Gastroesophageal sphincter (tissue), 3 donors: ENCODE measurements at regions not wholly inside any gene's neighbourhood (a gene's known extent, or its start where the extent isn't known, plus 50 kb on each side); places are given as distances from the start of the nearest gene placed in this dataset.

Experiments
- EP300 ChIP-seq: sonication (generic); formaldehyde crosslinking; IDR thresholded peaks from one replicate; pipeline ENCODE4 v1.6.1; 2017; ENCODE audit warnings: antibody characterized with exemption, mild to moderate bottlenecking
- POLR2A ChIP-seq, 2 donors: fragments of 450-650 bp; IDR thresholded peaks; one replicate each; pipeline ENCODE4 v1.6.1; 2017; ENCODE audit warnings: antibody characterized with exemption in 2 of 2, mild to moderate bottlenecking in 2 of 2, moderate library complexity in 1 of 2
- POLR2AphosphoS5 ChIP-seq: sonication (generic); formaldehyde crosslinking; IDR thresholded peaks from one replicate; pipeline ENCODE4 v1.6.1; 2017; ENCODE audit warnings: antibody characterized with exemption
- TF ChIP-seq, protein P1 (sequence below), 4 experiments: fragments of 200-600 bp in 2 of 4; fragments of 450-650 bp in 2 of 4; sonication (generic) in 1 of 4; IDR thresholded peaks; one replicate each; pipeline ENCODE4 v1.5.1; 2017 to 2019; ENCODE audit warnings: antibody characterized with exemption in 4 of 4, mild to moderate bottlenecking in 2 of 4, moderate library complexity in 2 of 4

DNA sequence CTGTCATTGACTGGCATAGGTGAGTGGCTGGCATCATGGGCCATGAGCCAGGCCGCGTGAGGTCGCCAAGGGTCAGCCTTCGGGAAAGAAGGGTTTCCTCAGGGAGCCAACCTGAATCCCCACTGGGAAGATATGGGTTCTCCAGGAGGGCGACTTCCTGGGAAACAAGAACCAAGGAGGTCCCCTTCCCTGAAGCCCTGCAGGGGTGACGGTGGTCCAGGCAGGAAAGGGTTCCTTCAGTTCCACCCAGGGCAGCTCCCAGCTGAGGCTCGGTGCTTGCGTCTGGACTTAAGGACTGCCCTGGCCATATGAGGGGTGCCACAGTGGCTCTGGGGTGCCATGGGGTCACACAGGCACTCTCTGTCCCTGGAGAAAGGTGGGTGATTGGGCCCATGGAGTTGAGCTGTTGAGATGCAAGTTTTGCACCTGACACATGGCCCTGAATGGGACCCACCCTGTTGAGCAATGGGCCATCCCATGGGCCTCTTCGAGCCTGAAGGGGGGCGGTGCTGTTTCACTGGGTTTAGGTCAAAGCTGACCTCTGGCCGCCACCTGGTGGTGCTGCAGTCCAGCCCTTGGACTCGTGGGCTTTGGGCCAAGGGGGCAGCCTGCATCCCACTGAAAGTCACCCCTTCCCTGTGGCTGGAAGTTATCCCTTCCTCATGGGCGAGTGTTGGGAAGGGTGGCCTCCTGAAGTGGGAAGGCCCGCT is 228.1 kb downstream of the SNRPN start:
- TF ChIP-seq, protein P1, sequence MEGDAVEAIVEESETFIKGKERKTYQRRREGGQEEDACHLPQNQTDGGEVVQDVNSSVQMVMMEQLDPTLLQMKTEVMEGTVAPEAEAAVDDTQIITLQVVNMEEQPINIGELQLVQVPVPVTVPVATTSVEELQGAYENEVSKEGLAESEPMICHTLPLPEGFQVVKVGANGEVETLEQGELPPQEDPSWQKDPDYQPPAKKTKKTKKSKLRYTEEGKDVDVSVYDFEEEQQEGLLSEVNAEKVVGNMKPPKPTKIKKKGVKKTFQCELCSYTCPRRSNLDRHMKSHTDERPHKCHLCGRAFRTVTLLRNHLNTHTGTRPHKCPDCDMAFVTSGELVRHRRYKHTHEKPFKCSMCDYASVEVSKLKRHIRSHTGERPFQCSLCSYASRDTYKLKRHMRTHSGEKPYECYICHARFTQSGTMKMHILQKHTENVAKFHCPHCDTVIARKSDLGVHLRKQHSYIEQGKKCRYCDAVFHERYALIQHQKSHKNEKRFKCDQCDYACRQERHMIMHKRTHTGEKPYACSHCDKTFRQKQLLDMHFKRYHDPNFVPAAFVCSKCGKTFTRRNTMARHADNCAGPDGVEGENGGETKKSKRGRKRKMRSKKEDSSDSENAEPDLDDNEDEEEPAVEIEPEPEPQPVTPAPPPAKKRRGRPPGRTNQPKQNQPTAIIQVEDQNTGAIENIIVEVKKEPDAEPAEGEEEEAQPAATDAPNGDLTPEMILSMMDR (IDR thresholded peaks at IDR 0.05), result no peak
- TF ChIP-seq POLR2AphosphoS5 (no peak), EP300 (no peak), POLR2A (IDR thresholded peaks at IDR 0.05) (no peak)
